DMS53 treated with DMSO at 0.1 percent for 48 hours (cell line): ENCODE measurements at regions not wholly inside any gene's neighbourhood (a gene's known extent, or its start where the extent isn't known, plus 50 kb on each side); places are given as distances from the start of the nearest gene placed in this dataset.
A peak's percentile ranks its signal among the peaks of the same experiment; 100 is the strongest.

Source experiments
- DNase-seq: peaks from one replicate; lab custom pipeline; 2025; ENCODE audit not compliant: unreplicated experiment; lab: John Stamatoyannopoulos, UW

DNA sequence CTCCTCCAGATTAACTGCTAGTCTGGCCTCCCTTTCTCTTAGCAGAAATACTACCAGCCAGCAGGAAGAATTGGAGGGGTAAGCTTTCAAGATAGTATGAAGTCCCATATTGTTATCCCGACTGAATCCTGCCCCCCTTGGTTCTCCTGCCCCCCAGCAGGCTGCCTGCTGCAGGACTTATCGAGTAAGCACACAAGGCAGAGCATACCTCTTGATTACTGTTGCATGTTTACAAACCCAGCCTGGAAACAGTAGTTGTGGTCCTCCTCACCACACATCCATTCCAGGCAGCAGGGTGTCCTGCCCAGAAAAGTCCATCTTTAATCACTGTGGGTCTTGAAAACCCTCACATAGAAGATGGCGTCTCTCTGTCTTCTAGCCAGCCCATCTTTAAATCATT lies 66.8 kb upstream of the PPP2R3A start:
- no peak for DNase-seq

- DNase-seq = no peak
Observed at GRCh38 chr3:135905058-135905724, 60.3 kb upstream of the PPP2R3A start.

DNA sequence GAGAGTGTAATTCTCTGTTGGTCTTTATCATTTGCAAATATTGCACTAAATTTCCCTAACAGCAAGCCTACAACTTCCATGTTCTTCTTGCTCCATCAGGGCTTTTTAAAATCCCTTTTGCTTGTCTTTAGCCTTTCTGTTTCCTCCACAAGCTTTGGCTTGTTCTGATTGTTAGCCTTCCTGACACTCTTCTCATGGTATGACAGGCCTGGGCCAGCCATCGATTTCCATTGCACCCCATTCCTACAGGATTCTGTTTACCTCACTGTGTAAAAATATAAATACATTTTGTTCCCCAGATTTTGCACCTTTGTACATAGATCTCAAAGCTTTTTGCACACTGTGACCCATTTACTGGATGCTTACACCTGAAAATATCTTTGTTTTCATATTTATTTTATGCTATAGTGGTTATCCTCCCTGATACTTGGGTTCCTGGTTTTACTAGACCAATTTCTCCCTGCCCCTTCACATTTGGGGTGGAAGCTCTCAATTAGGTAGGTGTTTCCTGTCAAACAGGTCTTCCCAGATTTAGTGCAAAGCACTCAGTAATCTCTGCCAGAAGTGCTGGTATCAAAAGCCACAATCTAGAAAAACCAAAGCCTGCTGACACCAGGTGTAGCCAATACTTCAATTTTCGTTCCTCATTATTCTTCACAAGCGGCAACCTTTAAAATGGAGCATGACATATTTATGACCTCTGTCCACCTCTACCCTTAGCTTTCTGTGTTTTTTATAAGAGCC lies 57.9 kb upstream of the PPP2R3A start:
- peak; percentile 9 for DNase-seq

GRCh38 chr3:135908225-135908624 lies 57.3 kb upstream of the PPP2R3A start:
- no peak for DNase-seq

DNA sequence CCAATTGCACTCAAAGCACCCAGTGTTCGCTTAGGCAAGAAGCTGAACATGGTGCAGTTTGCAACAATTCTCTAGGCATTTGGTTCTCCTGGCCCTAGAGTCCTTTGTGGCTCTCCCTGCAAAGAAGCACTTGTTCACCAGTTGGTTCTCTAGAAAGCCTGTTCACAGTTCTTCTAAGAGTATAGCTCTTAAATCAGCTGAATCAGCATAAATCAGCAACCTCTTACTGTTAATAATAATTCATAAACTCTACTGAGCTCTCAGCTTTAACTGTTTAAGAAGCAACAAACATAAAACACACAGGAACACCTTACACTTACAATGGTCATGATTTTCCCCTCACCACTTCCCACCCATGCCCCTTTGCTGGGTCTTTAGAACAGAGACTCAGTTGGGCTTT lies 56.8 kb upstream of the PPP2R3A start:
- no peak for DNase-seq

DNA sequence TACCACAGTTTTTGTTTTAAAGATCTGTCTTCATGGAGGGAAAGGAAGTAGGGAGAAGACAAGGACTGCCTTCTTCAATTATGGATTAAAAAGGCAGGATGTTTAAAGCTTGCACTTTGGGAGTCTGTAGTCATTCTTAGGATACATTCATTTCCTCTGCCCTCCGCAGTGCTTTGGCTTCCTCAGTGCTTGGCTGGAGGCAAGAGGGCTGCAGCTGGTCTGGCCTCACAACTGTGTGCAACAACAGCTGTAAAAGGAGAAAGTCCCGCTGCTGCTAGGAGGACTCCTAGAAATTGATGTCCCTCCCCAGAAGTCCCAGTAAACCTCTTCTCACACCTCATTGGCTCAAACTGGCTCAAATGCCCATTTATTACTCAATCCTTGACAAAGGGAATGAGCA lies 54.4 kb upstream of the PPP2R3A start:
- DNase-seq = no peak

GRCh38 chr3:135915206-135915605 lies 50.3 kb upstream of the PPP2R3A start:
- DNase-seq = no peak
